ENCODE measurements at regions not wholly inside any gene's neighbourhood (a gene's known extent, or its start where the extent isn't known, plus 50 kb on each side); places are given as distances from the start of the nearest gene placed in this dataset.

DNA sequence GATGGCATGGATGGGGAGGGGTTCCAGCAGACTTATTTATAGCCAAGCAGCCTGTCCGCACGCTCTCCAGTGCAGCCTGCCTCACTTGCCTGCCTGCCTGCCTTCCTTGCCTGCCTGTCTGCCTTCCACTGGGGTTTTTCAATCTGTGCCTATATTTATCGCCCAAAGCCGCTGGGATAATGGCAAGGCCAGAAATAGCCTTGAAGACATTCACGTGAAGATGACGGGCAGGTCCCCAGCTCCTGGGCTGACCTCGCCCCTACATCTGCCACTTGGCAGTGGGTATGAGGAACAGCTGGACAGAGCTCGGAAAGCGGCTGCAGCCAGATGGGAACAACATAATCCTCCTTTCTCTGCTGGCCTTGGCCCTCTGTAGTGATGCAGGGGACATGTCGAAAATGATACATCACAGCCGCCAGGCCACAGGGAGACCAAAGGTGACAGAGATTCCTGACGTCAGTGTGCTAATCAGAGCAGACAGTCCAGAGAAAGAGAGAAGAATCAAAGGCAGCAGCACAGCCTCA lies 53.3 kb downstream of the PITPNM2 start:
- no peaks in the 10 kb centered on the region for H3K9me3 Mint-ChIP-seq
- ChIA-PET POLR2A (interaction anchor here (1.4 kb wide), 1 partner anchor 8 kb away, joined by 4 read pairs; no protein-coding TSS in a partner anchor), CTCF (no interaction called here)
- H3K36me3 Mint-ChIP-seq (ENCODE audit: low read depth): peaks cover 2% of the 10 kb centered on the region
- no peaks in the 10 kb centered on the region for H3K27me3 Mint-ChIP-seq
- H3K4me3 Mint-ChIP-seq: no peak overlapping the region
- DNase-seq (no peak), ATAC-seq (no peak)
- intact Hi-C loops (cut with micrococcal nuclease): no loop called here
- TF ChIP-seq, protein P1, sequence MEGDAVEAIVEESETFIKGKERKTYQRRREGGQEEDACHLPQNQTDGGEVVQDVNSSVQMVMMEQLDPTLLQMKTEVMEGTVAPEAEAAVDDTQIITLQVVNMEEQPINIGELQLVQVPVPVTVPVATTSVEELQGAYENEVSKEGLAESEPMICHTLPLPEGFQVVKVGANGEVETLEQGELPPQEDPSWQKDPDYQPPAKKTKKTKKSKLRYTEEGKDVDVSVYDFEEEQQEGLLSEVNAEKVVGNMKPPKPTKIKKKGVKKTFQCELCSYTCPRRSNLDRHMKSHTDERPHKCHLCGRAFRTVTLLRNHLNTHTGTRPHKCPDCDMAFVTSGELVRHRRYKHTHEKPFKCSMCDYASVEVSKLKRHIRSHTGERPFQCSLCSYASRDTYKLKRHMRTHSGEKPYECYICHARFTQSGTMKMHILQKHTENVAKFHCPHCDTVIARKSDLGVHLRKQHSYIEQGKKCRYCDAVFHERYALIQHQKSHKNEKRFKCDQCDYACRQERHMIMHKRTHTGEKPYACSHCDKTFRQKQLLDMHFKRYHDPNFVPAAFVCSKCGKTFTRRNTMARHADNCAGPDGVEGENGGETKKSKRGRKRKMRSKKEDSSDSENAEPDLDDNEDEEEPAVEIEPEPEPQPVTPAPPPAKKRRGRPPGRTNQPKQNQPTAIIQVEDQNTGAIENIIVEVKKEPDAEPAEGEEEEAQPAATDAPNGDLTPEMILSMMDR (IDR thresholded peaks at IDR 0.05): no peak
- no peak overlapping the region for H3K27ac Mint-ChIP-seq
- H3K4me1 Mint-ChIP-seq (ENCODE audit: low read depth): peaks cover 5% of the 10 kb centered on the region

DNA sequence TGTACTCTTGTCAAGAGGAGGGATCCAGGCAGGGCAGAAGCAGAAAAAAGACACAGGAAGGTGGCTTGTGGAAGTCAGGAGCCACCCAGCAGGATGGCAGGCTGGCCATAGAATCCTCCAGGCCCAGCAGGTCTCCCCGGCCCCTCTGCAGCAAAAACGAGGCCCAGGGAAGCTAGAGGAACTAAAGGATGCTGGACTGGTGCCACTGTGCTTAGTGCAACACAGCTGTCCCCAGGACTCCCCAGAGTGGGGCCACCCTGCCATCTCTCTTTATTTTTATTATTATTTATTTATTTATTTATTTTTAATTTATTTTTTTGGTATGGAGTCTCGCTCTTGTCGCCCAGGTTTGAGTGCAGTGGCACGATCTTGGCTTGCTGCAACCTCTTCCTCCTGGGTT lies 54.1 kb downstream of the PITPNM2 start:
- no peaks in the 10 kb centered on the region for H3K4me1 Mint-ChIP-seq (ENCODE audit: low read depth)
- no peaks in the 10 kb centered on the region for H3K27me3 Mint-ChIP-seq
- intact Hi-C loops (cut with micrococcal nuclease): no loop called here
- H3K4me3 Mint-ChIP-seq: no peak overlapping the region
- no peak overlapping the region for H3K27ac Mint-ChIP-seq
- TF ChIP-seq, protein P1 (IDR thresholded peaks at IDR 0.05): no peak
- ChIA-PET CTCF (no interaction called here), POLR2A (interaction anchor here (1.4 kb wide), 1 partner anchor 9 kb away, joined by 4 read pairs; no protein-coding TSS in a partner anchor)
- DNase-seq: no peak
- ATAC-seq: no peak
- H3K9me3 Mint-ChIP-seq: no peaks in the 10 kb centered on the region
- no peaks in the 10 kb centered on the region for H3K36me3 Mint-ChIP-seq (ENCODE audit: low read depth)

DNA sequence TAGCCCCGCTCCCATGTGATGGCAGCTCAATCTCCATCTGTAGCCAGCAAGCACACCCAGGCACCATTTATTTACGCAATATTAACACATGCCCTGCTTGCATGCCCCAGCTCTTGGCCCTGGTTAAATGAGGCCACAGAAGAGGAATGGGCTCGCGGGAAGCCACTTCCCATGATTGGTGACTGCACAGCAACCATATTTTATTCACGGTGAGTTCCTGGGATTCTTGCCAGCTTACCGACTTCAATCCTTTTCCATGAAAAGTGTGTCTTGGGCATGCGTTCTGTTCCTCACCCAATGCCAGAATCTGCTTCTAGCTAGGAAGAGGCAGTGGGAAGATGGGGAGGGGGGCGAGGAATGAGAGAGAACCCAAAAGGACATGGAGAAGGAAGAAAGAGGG lies 54.7 kb downstream of the PITPNM2 start:
- Mint-ChIP-seq H3K27ac (no peak overlapping the region), H3K9me3 (no peaks in the 10 kb centered on the region), H3K4me3 (no peak overlapping the region), H3K36me3 (ENCODE audit: low read depth) (no peaks in the 10 kb centered on the region), H3K27me3 (no peaks in the 10 kb centered on the region), H3K4me1 (ENCODE audit: low read depth) (no peaks in the 10 kb centered on the region)
- POLR2A ChIA-PET: interaction anchor here (1.0 to 1.9 kb wide), 3 partner anchors 10 to 57 kb away, joined by 3 to 5 read pairs (median 4); no protein-coding TSS in a partner anchor
- TF ChIP-seq, protein P1 (IDR thresholded peaks at IDR 0.05): no peak
- ATAC-seq: no peak
- CTCF ChIA-PET: no interaction called here
- DNase-seq: no peak
- intact Hi-C loops (cut with micrococcal nuclease): no loop called here

DNA sequence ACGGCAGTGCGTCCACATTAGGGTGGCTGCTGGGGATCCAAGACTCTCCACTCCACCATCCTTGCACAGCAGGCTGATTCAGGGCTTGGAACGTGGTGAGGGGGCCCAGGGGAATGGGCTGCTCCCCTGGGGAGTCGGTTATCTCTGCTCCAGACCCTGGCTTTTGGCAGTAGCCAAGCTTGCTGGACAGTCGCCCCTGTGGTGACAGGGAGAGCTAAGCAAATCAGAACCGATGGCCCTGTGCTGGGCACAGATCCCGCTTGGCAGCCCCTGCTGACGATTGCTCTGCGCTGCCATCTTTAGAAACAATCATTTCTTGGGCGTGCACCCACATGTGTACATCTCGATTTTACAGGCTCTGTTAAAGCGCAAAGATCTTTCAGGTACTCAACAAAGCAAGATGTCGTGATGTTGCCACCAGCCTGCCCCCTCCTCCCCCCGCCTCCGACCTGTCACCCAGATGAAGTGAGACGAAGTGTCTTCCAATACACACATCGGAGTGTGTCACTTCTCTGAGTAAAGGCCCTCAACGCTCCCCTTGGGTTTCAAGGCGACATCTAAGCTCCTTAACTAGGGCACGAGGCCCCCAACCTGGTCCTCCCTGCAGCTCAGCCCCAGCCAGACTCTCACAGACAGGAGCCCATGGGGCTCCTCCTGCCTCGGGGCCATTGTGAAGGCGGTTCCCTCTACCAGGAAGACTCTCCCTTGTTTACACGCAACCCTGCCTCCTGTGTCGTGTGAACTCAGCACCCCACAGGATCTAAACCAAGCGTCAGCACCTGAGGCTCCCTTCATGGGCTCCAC lies 55.6 kb downstream of the PITPNM2 start:
- H3K36me3 Mint-ChIP-seq (ENCODE audit: low read depth): no peaks in the 10 kb centered on the region
- CTCF ChIA-PET: interaction anchor here (1.0 kb wide), 1 partner anchor 51 kb away, joined by 3 read pairs; no protein-coding TSS in a partner anchor

More for the DNA sequence above, 55.6 kb downstream of the PITPNM2 start:
- Mint-ChIP-seq H3K4me3 (no peak overlapping the region), H3K27me3 (no peaks in the 10 kb centered on the region), H3K4me1 (ENCODE audit: low read depth) (no peaks in the 10 kb centered on the region), H3K9me3 (no peaks in the 10 kb centered on the region), H3K27ac (no peak overlapping the region)
- POLR2A ChIA-PET: interaction anchor here (1.0 to 1.9 kb wide), 2 partner anchors 20 to 58 kb away, joined by 3 to 5 read pairs; no protein-coding TSS in a partner anchor
- no peak for ATAC-seq
- no peak for DNase-seq
- TF ChIP-seq, protein P1 (IDR thresholded peaks at IDR 0.05): no peak
- intact Hi-C loops (cut with micrococcal nuclease): no loop called here

Measured in activated CD8-positive, alpha-beta T cell treated with anti-CD3 and anti-CD28 coated beads for 36 hours (primary cell).